Esophagus squamous epithelium (tissue), 5 donors: ENCODE measurements at regions not wholly inside any gene's neighbourhood (a gene's known extent, or its start where the extent isn't known, plus 50 kb on each side); places are given as distances from the start of the nearest gene placed in this dataset.

Experiments used
- DNase-seq: peaks from one replicate; lab custom pipeline; 2025; lab: John Stamatoyannopoulos, UW
- H3K27ac ChIP-seq, 4 donors: fragments of 200-600 bp; sonication (generic); one replicate each; pipeline ENCODE4 v1.5.1; 2016 to 2019; ENCODE audit warnings: mild to moderate bottlenecking in 1 of 4
- H3K27me3 ChIP-seq, 4 donors: fragments of 200-600 bp; sonication (generic); 1 replicate in 3 of 4; 2 replicates in 1 of 4; pipeline versions ENCODE4 v1.5.1 to v1.6.0; 2017 to 2021; ENCODE audit warnings: antibody characterized with exemption in 1 of 4
- H3K36me3 ChIP-seq, 3 donors: fragments of 200-600 bp; sonication (generic); one replicate each; pipeline ENCODE4 v1.5.1; 2016 to 2019
- H3K4me1 ChIP-seq, 3 donors: fragments of 200-600 bp; sonication (generic); one replicate each; pipeline ENCODE4 v1.5.1; 2017 to 2019
- H3K4me3 ChIP-seq, 4 donors: fragments of 200-600 bp; sonication (generic); 1 replicate in 3 of 4; 2 replicates in 1 of 4; pipeline ENCODE4 v1.5.1; 2016 to 2019; ENCODE audit warnings: mild to moderate bottlenecking in 2 of 4, moderate library complexity in 1 of 4
- H3K9me3 ChIP-seq, 3 donors: fragments of 200-600 bp; sonication (generic); one replicate each; pipeline ENCODE4 v1.5.1; 2016 to 2019
- CTCF ChIP-seq, 6 experiments: fragments of 450-650 bp in 4 of 6; fragments of 200-600 bp in 2 of 6; sonication (generic) in 2 of 6; IDR thresholded peaks; one replicate each; pipeline ENCODE4 v1.5.1; 2016 to 2019; ENCODE audit warnings: antibody characterized with exemption in 6 of 6, mild to moderate bottlenecking in 4 of 6, moderate library complexity in 4 of 6
- POLR2A ChIP-seq, 4 donors: fragments of 450-650 bp; IDR thresholded peaks; one replicate each; pipeline ENCODE4 v1.6.1; 2017; ENCODE audit warnings: antibody characterized with exemption in 4 of 4, mild to moderate bottlenecking in 4 of 4, moderate library complexity in 3 of 4
- WGBS, 2 donors: methylation state at CpG; one replicate each; pipeline ENCODE4 v1.1.5; 2018; 5-methylcytosine and 5-hydroxymethylcytosine counted together
- intact Hi-C: fragments of 100-400 bp; cut with DNase I; formaldehyde crosslinking; loops from one replicate; pipeline ENCODE4 v1.15.0; 2022
- donor health status: DM: yes; HTN: yes; CAD: no.

GRCh38 chr16:74199066-74199841 is 97.4 kb upstream of the PSMD7 start:
- intact Hi-C loops: no loop called here
- no peak overlapping the region for H3K27ac ChIP-seq
- DNase-seq: no peak
- peaks cover 0 to 8% (median 0%) of the 10 kb centered on the region in 4 donors for H3K27me3 ChIP-seq
- no peaks in the 10 kb centered on the region for H3K9me3 ChIP-seq
- H3K4me3 ChIP-seq: no peak overlapping the region
- TF ChIP-seq CTCF (IDR thresholded peaks at IDR 0.05): no peak
- TF ChIP-seq POLR2A (IDR thresholded peaks at IDR 0.05): no peak
- H3K36me3 ChIP-seq: no peaks in the 10 kb centered on the region
- no peaks in the 10 kb centered on the region for H3K4me1 ChIP-seq
- 62 to 63% methylated on average over 4 of the region's 4 CpGs for WGBS, 2 donors

- Histone ChIP-seq H3K36me3 (no peaks in the 10 kb centered on the region), H3K9me3 (no peaks in the 10 kb centered on the region), H3K4me1 (no peaks in the 10 kb centered on the region), H3K27me3 (peaks cover 0 to 8% (median 0%) of the 10 kb centered on the region in 4 donors), H3K4me3 (no peak overlapping the region), H3K27ac (no peak overlapping the region)
- TF ChIP-seq CTCF (IDR thresholded peaks at IDR 0.05) (no peak), POLR2A (IDR thresholded peaks at IDR 0.05) (no peak)
- intact Hi-C loops: no loop called here
- no peak for DNase-seq
- 72 to 76% methylated on average over 2 of the region's 2 CpGs for WGBS, 2 donors
Observed at GRCh38 chr16:74192281-74192797, 104.3 kb upstream of the PSMD7 start.

- no peaks in the 10 kb centered on the region for H3K4me1 ChIP-seq
- no peaks in the 10 kb centered on the region for H3K9me3 ChIP-seq
- H3K4me3 ChIP-seq: no peak overlapping the region
- intact Hi-C loops: no loop called here
- H3K36me3 ChIP-seq: no peaks in the 10 kb centered on the region
- no peak overlapping the region for H3K27ac ChIP-seq
- TF ChIP-seq POLR2A (IDR thresholded peaks at IDR 0.05): no peak
- no peak for TF ChIP-seq CTCF (IDR thresholded peaks at IDR 0.05)
- DNase-seq: no peak
- no peaks in the 10 kb centered on the region for H3K27me3 ChIP-seq
Observed at GRCh38 chr16:74190292-74190691, 106.3 kb upstream of the PSMD7 start.

- H3K27me3 ChIP-seq: no peaks in the 10 kb centered on the region
- H3K4me1 ChIP-seq: no peaks in the 10 kb centered on the region
- TF ChIP-seq CTCF (IDR thresholded peaks at IDR 0.05) (no peak), POLR2A (IDR thresholded peaks at IDR 0.05) (no peak)
- whole genome bisulfite sequencing, 2 donors: 72 to 88% methylated on average over 3 to 4 of the region's 4 CpGs
- DNase-seq: no peak
- H3K27ac ChIP-seq: no peak overlapping the region
- H3K9me3 ChIP-seq: no peaks in the 10 kb centered on the region
- no peak overlapping the region for H3K4me3 ChIP-seq
- intact Hi-C loops: no loop called here
- no peaks in the 10 kb centered on the region for H3K36me3 ChIP-seq
Observed at GRCh38 chr16:74188856-74189255, 107.8 kb upstream of the PSMD7 start.

- Histone ChIP-seq H3K27me3 (no peaks in the 10 kb centered on the region), H3K36me3 (no peaks in the 10 kb centered on the region), H3K4me1 (no peaks in the 10 kb centered on the region), H3K4me3 (no peak overlapping the region), H3K9me3 (peaks cover 0 to 11% (median 0%) of the 10 kb centered on the region in 3 donors), H3K27ac (no peak overlapping the region)
- no peak for DNase-seq
- WGBS, 2 donors: 25 to 26% methylated on average over 3 of the region's 3 CpGs
- TF ChIP-seq POLR2A (IDR thresholded peaks at IDR 0.05) (no peak), CTCF (IDR thresholded peaks at IDR 0.05) (no peak)
- intact Hi-C loops: no loop called here
Observed at GRCh38 chr16:74186561-74186971, 110.0 kb upstream of the PSMD7 start.
